ENCODE measurements at regions not wholly inside any gene's neighbourhood (a gene's known extent, or its start where the extent isn't known, plus 50 kb on each side); places are given as distances from the start of the nearest gene placed in this dataset.

GRCh38 chr15:94924057-94924456 is 692.7 kb downstream of the MCTP2 start (continued):
- TF ChIP-seq ZNF462 (CRISPR knock-in tag; IDR thresholded peaks at IDR 0.05) = no peak

- DNase-seq (ENCODE audit: low spot score) = no peak
- Histone ChIP-seq H3K4me2 (no peak overlapping the region), H2AFZ (no peak overlapping the region), H3K9me2 (ENCODE audit: insufficient read depth) (no peaks in the 10 kb centered on the region), H4K20me1 (replicated peaks; ENCODE audit: insufficient read depth) (no peaks in the 10 kb centered on the region), H3K27me3 (ENCODE audit: insufficient read depth) (no peaks in the 10 kb centered on the region), H3K4me3 (no peak overlapping the region), H3F3A (replicated peaks; ENCODE audit: low read depth) (no peaks in the 10 kb centered on the region), H3K27ac (ENCODE audit: low read depth) (no peak overlapping the region), H3K36me3 (ENCODE audit: insufficient read depth) (no peaks in the 10 kb centered on the region), H3K4me1 (ENCODE audit: insufficient read depth) (no peaks in the 10 kb centered on the region), H3K79me2 (replicated peaks; ENCODE audit: insufficient read depth) (no peaks in the 10 kb centered on the region)
- H3K27me3 Mint-ChIP-seq (ENCODE audit: insufficient read depth, low read depth, poor library complexity) = no peaks in the 10 kb centered on the region
- ATAC-seq = no peak
- H3K27ac Mint-ChIP-seq = no peak overlapping the region
- no peaks in the 10 kb centered on the region for H3K9me3 Mint-ChIP-seq
- H3K4me1 Mint-ChIP-seq = no peaks in the 10 kb centered on the region
- H3K36me3 Mint-ChIP-seq (ENCODE audit: low read depth) = no peaks in the 10 kb centered on the region
- H3K4me3 Mint-ChIP-seq = no peak overlapping the region
- no peak for TF ChIP-seq REST (IDR thresholded peaks at IDR 0.05; ENCODE audit: unreplicated experiment)
- TF ChIP-seq ZNF331 (CRISPR knock-in tag; IDR thresholded peaks at IDR 0.05; ENCODE audit: low read depth) = no peak
- TF ChIP-seq STAT1 (IDR thresholded peaks at IDR 0.05; ENCODE audit: unreplicated experiment) = no peak
- TF ChIP-seq ZNF462 (CRISPR knock-in tag; IDR thresholded peaks at IDR 0.05) = no peak
- TF ChIP-seq CREB1 (CRISPR knock-in tag; IDR thresholded peaks at IDR 0.05; ENCODE audit: low read depth) = no peak
These were observed 693.7 kb downstream of the MCTP2 start for GRCh38 chr15:94924971-94925598.
